ENCODE measurements at regions not wholly inside any gene's neighbourhood (a gene's known extent, or its start where the extent isn't known, plus 50 kb on each side); places are given as distances from the start of the nearest gene placed in this dataset.

- in situ Hi-C loops (cut with HindIII; ENCODE audit: low pct_unique_long_range_greater_than_20kb, low sequenced_read_pairs) = no loop called here
- peak; percentile 8 for DNase-seq (ENCODE audit: low read depth)
These were observed 607.8 kb upstream of the PTGER4 start for GRCh38 chr5:40071870-40072269.

GRCh38 chr5:40066616-40067015 is 613.1 kb upstream of the PTGER4 start:
- DNase-seq (ENCODE audit: low read depth) = no peak
- in situ Hi-C loops (cut with HindIII; ENCODE audit: low pct_unique_long_range_greater_than_20kb, low sequenced_read_pairs) = no loop called here

- no peak for DNase-seq (ENCODE audit: low read depth)
- in situ Hi-C loops (cut with HindIII; ENCODE audit: low pct_unique_long_range_greater_than_20kb, low sequenced_read_pairs) = no loop called here
These were observed 626.9 kb upstream of the PTGER4 start for GRCh38 chr5:40052808-40053207.

GRCh38 chr5:40046792-40047191 is 622.0 kb upstream of the DAB2 start:
- DNase-seq (ENCODE audit: low read depth) = peak; percentile 3
- in situ Hi-C loops (cut with HindIII; ENCODE audit: low pct_unique_long_range_greater_than_20kb, low sequenced_read_pairs) = no loop called here

- no peak for DNase-seq (ENCODE audit: low read depth)
- in situ Hi-C loops (cut with HindIII; ENCODE audit: low pct_unique_long_range_greater_than_20kb, low sequenced_read_pairs) = no loop called here
These were observed 620.6 kb upstream of the DAB2 start for GRCh38 chr5:40045429-40045828.

- DNase-seq (ENCODE audit: low read depth) = no peak
- in situ Hi-C loops (cut with HindIII; ENCODE audit: low pct_unique_long_range_greater_than_20kb, low sequenced_read_pairs) = no loop called here
These were observed 619.1 kb upstream of the DAB2 start for GRCh38 chr5:40043916-40044315.

GRCh38 chr5:40041452-40041851 is 616.7 kb upstream of the DAB2 start:
- peak; percentile 64 for DNase-seq (ENCODE audit: low read depth)
- in situ Hi-C loops (cut with HindIII; ENCODE audit: low pct_unique_long_range_greater_than_20kb, low sequenced_read_pairs) = no loop called here

GRCh38 chr5:40037713-40038112 is 612.9 kb upstream of the DAB2 start:
- in situ Hi-C loops (cut with HindIII; ENCODE audit: low pct_unique_long_range_greater_than_20kb, low sequenced_read_pairs) = no loop called here
- no peak for DNase-seq (ENCODE audit: low read depth)

GRCh38 chr5:40034441-40034840 is 609.7 kb upstream of the DAB2 start:
- in situ Hi-C loops (cut with HindIII; ENCODE audit: low pct_unique_long_range_greater_than_20kb, low sequenced_read_pairs) = no loop called here
- DNase-seq (ENCODE audit: low read depth) = no peak

GRCh38 chr5:40033411-40033810 is 608.6 kb upstream of the DAB2 start:
- peak; percentile 7 for DNase-seq (ENCODE audit: low read depth)
- in situ Hi-C loops (cut with HindIII; ENCODE audit: low pct_unique_long_range_greater_than_20kb, low sequenced_read_pairs) = no loop called here

- in situ Hi-C loops (cut with HindIII; ENCODE audit: low pct_unique_long_range_greater_than_20kb, low sequenced_read_pairs) = no loop called here
- DNase-seq (ENCODE audit: low read depth) = no peak
These were observed 608.2 kb upstream of the DAB2 start for GRCh38 chr5:40033009-40033408.

- DNase-seq (ENCODE audit: low read depth) = peak; percentile 68
- in situ Hi-C loops (cut with HindIII; ENCODE audit: low pct_unique_long_range_greater_than_20kb, low sequenced_read_pairs) = no loop called here
These were observed 605.9 kb upstream of the DAB2 start for GRCh38 chr5:40030661-40031060.

- in situ Hi-C loops (cut with HindIII; ENCODE audit: low pct_unique_long_range_greater_than_20kb, low sequenced_read_pairs) = no loop called here
- DNase-seq (ENCODE audit: low read depth) = no peak
These were observed 605.1 kb upstream of the DAB2 start for GRCh38 chr5:40029711-40030495.

GRCh38 chr5:40027400-40027799 is 602.6 kb upstream of the DAB2 start:
- in situ Hi-C loops (cut with HindIII; ENCODE audit: low pct_unique_long_range_greater_than_20kb, low sequenced_read_pairs) = no loop called here
- DNase-seq (ENCODE audit: low read depth) = peak; percentile 16

GRCh38 chr5:40025586-40025985 is 600.8 kb upstream of the DAB2 start:
- no peak for DNase-seq (ENCODE audit: low read depth)
- in situ Hi-C loops (cut with HindIII; ENCODE audit: low pct_unique_long_range_greater_than_20kb, low sequenced_read_pairs) = no loop called here

- in situ Hi-C loops (cut with HindIII; ENCODE audit: low pct_unique_long_range_greater_than_20kb, low sequenced_read_pairs) = no loop called here
- DNase-seq (ENCODE audit: low read depth) = no peak
These were observed 597.3 kb upstream of the DAB2 start for GRCh38 chr5:40022057-40022456.

GRCh38 chr5:40021007-40021406 is 596.2 kb upstream of the DAB2 start:
- in situ Hi-C loops (cut with HindIII; ENCODE audit: low pct_unique_long_range_greater_than_20kb, low sequenced_read_pairs) = no loop called here

GRCh38 chr5:40017918-40018317 is 593.1 kb upstream of the DAB2 start:
- DNase-seq (ENCODE audit: low read depth) = no peak
- in situ Hi-C loops (cut with HindIII; ENCODE audit: low pct_unique_long_range_greater_than_20kb, low sequenced_read_pairs) = no loop called here

More at GRCh38 chr5:40021007-40021406, 596.2 kb upstream of the DAB2 start:
- no peak for DNase-seq (ENCODE audit: low read depth)

GRCh38 chr5:40017135-40017534 is 592.4 kb upstream of the DAB2 start:
- in situ Hi-C loops (cut with HindIII; ENCODE audit: low pct_unique_long_range_greater_than_20kb, low sequenced_read_pairs) = no loop called here
- DNase-seq (ENCODE audit: low read depth) = no peak

GRCh38 chr5:40010436-40010835 is 585.7 kb upstream of the DAB2 start:
- no peak for DNase-seq (ENCODE audit: low read depth)
- in situ Hi-C loops (cut with HindIII; ENCODE audit: low pct_unique_long_range_greater_than_20kb, low sequenced_read_pairs) = no loop called here
